Medulla oblongata (tissue), 1 donor: ENCODE measurements at regions not wholly inside any gene's neighbourhood (a gene's known extent, or its start where the extent isn't known, plus 50 kb on each side); places are given as distances from the start of the nearest gene placed in this dataset.

Experiments
- DNase-seq: peaks from one replicate; pipeline ENCODE4 v3.0.0-alpha.2; 2015; ENCODE audit errors: extremely low spot score

DNA sequence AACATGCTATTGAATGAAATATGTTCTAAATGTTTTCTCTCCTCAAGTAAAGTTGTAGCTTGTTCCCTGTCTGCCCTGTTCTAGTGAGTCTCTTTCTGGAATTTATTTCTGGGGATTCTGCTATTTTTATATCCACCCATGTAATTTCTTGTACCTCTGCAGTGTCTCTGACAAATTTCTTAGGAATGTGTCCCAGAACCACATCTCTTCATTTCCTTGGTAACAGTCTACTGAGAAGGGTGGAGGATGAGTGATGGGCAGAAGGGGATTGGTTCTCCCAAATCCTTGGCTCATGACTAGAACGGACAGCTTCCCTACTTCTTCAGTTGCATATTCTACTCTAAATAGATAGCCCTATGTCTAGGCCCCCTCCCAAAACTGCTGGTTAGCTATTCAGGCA is 490.6 kb upstream of the LINC00305 start:
- DNase-seq: no peak

DNA sequence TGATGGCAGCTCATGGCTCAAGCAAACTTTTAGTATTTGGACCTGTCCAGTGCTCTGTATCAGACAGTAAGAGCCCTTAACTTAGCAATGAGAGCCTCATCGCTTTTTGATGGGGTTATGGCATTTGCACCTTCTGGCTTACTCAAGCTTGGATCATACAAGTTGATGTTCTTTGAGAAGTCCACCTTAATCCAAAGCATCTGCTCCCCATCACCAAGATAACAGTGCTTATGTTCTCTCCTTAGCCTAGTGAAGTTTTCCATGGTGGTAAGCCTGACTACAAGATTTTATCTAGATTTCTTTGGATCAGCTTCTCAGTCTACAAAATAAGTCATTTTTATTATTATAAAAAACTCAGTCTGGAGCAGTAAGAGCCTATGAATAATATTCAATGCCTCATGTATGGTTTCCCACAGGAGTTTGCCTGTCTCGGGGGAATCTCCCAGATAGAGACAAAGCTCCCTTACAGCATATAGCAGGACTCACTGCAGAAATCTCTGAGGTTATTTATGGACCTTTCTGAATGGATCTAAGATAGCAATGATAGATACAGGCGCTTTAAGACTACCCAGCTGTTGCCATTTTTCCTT is 472.2 kb upstream of the LINC00305 start:
- DNase-seq: no peak

DNA sequence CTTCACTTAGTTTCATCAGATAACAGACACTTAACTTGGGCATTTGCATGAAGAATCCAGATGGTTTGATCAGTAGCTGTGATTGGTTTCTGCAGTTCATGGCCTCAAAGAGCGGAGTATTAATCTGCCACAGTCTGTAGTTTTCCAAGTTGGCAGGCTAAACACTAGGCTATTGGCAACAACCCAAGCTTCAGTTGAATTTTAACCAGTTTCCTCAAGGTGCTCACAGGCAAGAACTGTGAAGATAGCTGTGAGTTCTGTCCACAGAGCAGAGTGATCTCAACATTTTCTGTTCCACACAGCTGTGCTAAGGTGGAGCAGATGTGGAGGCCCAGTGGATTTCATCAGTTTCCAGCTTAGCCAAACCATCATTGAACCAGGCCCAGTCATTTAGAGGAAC is 469.5 kb upstream of the LINC00305 start:
- DNase-seq: no peak

GRCh38 chr18:64615021-64615420 is 466.1 kb upstream of the LINC00305 start:
- no peak for DNase-seq

- no peak for DNase-seq
These were observed 465.6 kb upstream of the LINC00305 start for GRCh38 chr18:64614446-64614845.

DNA sequence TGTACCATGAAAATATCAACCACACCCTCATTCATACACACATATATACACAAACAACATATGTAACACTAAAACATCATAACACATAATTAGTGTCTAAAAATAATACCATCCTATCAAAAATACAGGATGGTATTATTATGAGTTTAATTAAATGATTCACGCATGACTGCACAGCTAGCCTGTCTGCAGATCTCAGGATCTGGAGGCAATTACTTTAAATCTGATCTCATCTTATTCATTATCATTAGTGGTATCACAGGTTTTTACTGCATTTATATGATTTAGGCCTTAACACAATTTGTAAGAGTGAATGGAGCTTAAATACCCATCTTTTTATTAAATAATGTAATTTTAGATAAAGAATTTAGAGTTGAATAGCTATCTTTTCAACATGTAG is 443.4 kb upstream of the LINC00305 start:
- DNase-seq: no peak

- DNase-seq: no peak
These were observed 440.1 kb upstream of the LINC00305 start for GRCh38 chr18:64589000-64589399.

DNA sequence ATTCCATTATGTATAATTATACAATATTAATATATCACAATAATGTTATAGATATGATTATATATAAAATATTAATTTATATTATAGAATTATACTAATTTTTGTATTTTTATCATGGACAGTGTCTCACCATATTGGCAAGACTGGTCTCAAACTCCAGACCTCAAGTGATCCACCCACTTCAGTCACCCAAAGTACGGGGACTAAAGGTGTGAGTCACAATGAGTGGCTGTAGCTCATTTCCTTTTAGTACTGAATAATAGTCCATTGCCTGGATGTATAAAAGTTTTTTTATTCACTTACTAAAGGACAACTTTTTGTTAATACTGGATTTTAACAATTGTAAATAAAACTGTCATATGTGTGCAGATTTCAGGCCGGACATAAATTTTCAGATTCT is 417.6 kb upstream of the LINC00305 start:
- no peak for DNase-seq

DNA sequence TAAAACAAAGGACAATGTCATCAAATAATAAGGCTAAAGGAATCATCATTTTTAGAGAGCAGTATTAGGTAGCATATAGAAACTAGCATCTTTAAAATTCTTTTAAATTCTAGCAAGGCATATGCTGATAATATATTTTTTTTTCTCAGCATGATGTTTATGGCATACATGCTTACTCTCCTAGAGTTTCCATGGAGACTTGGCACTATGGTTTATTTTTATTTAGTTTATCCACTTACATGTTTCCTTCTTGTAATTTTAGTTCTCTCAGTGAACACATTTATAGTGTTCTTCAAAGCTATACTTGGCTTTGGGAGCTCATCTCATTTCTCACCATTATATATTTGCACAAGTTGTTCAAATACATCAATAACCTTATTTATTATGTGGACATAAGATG is 413.8 kb upstream of the LINC00305 start:
- DNase-seq: no peak

DNA sequence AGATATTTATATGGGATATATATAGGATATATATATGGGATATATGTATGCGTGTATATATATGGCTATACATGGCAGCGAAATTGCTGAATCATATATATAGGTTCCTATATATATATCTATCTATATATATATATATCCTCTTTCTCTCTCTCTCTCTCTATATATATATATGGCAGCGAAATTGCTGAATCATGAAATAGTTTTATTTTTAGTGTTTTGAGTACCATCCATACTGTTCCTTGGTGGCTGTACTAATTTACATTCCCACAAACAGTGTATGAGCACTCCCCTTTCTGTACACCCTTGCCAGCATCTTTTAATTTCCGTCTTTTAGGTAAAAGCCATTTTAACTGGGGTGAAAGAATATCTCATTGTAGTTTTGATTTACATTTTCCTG is 397.6 kb upstream of the LINC00305 start:
- DNase-seq: no peak

- DNase-seq: no peak
These were observed 391.0 kb upstream of the LINC00305 start for GRCh38 chr18:64539847-64540246.

DNA sequence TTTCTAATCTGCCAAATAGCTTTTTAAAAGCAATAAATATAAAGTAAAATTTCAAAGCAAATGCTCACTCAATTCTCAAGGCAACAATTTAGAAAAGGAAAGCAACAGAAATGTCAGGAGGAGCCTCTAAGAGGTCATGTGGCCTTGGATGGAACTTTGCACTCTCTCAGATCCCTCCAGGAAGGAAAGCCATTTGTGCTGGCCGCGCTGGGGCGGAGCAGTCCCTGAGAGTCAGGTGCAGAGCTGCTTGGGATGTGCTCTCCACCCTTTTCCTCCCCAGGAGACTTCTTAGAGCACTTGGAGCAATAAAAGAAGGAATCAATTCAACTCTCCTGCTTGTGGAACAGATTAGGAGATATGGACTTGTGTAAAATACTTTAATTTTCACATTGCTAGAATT is 379.8 kb upstream of the LINC00305 start:
- DNase-seq: no peak

DNA sequence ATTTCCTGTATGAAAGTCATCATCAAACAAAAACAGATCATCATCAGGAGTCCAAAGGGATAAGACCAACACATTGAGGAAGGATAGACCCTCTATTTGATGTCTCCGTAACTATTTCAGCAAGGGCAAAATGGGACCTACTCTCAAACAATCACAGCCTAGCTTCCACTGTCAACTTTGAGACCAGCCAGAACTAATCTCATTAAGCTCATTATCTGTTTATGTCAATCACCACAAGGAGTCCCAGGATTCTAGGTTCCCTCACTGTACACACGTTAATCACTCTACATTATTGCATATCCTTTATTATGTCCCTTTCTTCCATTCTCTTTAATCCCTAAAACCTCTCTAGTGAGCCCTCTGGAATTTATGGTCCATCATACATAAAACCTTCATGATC is 370.3 kb upstream of the LINC00305 start:
- no peak for DNase-seq

GRCh38 chr18:64518191-64518590 is 369.3 kb upstream of the LINC00305 start:
- DNase-seq: no peak

- DNase-seq: no peak
These were observed 364.5 kb upstream of the LINC00305 start for GRCh38 chr18:64513401-64513800.

DNA sequence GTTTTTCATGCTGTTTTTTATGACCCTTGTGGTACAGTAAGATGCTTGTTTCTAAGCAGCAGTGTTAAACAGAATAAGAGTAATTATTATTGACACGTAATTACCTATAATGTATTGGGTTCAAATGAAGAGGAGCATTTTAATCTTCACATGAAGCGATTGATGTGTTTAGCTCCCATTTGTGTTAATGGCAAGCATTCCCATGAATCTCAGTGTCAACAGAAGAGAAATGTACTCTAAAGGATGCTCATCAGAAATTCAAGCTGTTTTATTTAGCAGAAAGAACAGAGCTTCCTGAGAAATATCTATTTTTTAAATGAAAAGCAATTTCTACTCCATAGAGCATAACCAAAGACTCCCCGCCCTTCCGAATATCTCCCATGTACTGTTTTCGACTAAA is 341.3 kb upstream of the LINC00305 start:
- no peak for DNase-seq

DNA sequence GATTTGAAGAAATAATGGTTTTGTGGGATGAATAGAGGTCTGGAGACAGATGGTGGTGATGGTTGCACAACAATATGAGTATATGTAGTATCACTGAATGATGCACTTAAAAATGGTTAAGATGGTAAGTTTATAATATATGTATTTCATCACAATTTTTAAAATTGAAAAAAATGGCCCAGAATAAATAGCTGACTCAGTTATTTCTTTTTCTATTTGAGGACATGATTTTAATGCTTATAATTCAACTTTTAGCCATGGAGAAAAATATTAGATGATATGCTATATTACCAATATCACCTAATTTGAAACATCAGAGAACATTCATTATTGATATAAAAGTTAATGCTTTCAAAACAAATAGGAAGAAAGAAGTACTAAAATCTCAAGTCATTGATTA is 339.8 kb upstream of the LINC00305 start:
- DNase-seq: no peak

GRCh38 chr18:64474773-64475172 is 325.9 kb upstream of the LINC00305 start:
- no peak for DNase-seq

GRCh38 chr18:64474255-64474654 is 325.4 kb upstream of the LINC00305 start:
- no peak for DNase-seq

- DNase-seq: no peak
These were observed 300.5 kb upstream of the LINC00305 start for GRCh38 chr18:64449434-64449833.

DNA sequence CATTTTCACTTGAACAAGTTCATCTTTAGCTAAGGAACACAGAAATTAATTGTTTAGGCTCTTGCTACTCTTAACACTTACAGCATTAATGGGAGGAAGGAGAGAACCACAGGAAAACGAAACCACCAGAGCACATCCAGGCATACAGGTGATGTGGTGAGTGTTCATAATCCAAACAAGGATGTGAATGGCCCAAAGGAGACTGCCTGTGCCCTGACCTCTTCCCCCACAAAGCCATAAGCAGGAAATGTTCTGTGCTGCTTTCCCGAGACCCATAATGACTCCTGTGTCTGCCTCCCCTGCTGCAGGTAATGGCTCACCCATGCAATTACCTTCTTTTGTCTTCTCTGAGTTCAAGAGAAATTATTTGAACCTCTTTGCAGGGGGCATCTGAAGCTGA is 295.9 kb upstream of the LINC00305 start:
- no peak for DNase-seq

DNA sequence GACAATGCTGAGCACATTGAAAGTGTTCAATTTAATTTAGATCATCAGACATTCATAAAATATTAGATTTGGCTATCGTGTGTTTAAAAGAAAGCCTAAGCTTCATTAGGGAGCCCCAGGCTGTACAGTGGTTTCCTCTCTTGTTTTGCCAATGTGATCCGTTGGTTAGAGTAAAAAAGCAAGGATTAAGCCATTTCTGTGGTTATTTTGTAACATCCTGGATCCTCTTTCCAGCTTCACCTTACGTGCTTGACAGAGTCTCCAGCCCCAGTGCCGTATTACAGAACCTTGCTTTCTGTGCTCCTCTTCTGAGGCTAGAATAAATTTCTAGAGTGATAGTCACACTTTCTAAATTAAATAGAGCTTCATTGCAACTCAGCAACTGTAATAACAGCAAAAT is 289.3 kb upstream of the LINC00305 start:
- no peak for DNase-seq

- no peak for DNase-seq
These were observed 287.2 kb upstream of the LINC00305 start for GRCh38 chr18:64436111-64436510.

- no peak for DNase-seq
These were observed 270.3 kb upstream of the LINC00305 start for GRCh38 chr18:64419156-64419555.

- DNase-seq: no peak
These were observed 268.1 kb upstream of the LINC00305 start for GRCh38 chr18:64416990-64417389.
